ENCODE measurements at regions not wholly inside any gene's neighbourhood (a gene's known extent, or its start where the extent isn't known, plus 50 kb on each side); places are given as distances from the start of the nearest gene placed in this dataset.

GRCh38 chr2:228707846-228708245 lies 526.4 kb upstream of the SPHKAP start:
- no peak overlapping the region for H3K4me3 Mint-ChIP-seq
- H3K27ac Mint-ChIP-seq = no peak overlapping the region
- ATAC-seq (no peak), DNase-seq (no peak)
- H3K36me3 Mint-ChIP-seq = no peaks in the 10 kb centered on the region
- no peaks in the 10 kb centered on the region for H3K4me1 Mint-ChIP-seq
- H3K9me3 Mint-ChIP-seq = peaks cover 0 to 16% (median 3%) of the 10 kb centered on the region in 9 donors
- no peaks in the 10 kb centered on the region for H3K27me3 Mint-ChIP-seq
- POLR2A ChIA-PET = no interaction called here

DNA sequence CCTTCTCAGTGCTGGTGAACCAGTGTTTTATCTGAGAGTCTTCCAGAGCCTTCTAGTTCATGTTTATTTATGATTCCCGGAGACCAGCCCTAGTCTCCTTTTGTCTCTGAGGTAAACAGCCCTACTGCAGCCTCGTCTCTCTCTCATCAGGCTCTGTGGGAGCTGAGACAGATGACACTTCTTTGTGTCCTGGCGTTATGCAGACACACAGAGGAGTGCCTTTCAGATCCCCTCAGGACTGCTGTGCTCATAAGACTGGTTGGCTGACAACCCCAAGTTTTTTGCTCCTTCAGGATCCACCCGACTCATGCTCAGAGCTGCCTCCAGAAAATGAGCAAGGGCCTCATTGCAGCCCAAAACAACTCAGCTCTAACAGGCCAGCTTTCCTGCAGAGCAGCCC lies 523.8 kb upstream of the SPHKAP start:
- POLR2A ChIA-PET = no interaction called here
- H3K36me3 Mint-ChIP-seq = no peaks in the 10 kb centered on the region
- H3K9me3 Mint-ChIP-seq = peaks cover 0 to 13% (median 3%) of the 10 kb centered on the region in 9 donors
- H3K4me3 Mint-ChIP-seq = no peak overlapping the region
- H3K4me1 Mint-ChIP-seq = no peaks in the 10 kb centered on the region
- DNase-seq (no peak), ATAC-seq (no peak)
- H3K27me3 Mint-ChIP-seq = no peaks in the 10 kb centered on the region
- no peak overlapping the region for H3K27ac Mint-ChIP-seq

GRCh38 chr2:228703152-228703551 lies 521.7 kb upstream of the SPHKAP start:
- H3K27me3 Mint-ChIP-seq = no peaks in the 10 kb centered on the region
- DNase-seq (no peak), ATAC-seq (no peak)
- POLR2A ChIA-PET = no interaction called here
- H3K4me3 Mint-ChIP-seq = no peak overlapping the region
- peaks cover 0 to 9% (median under 1%) of the 10 kb centered on the region in 9 donors for H3K9me3 Mint-ChIP-seq
- H3K27ac Mint-ChIP-seq = no peak overlapping the region
- H3K4me1 Mint-ChIP-seq = no peaks in the 10 kb centered on the region
- no peaks in the 10 kb centered on the region for H3K36me3 Mint-ChIP-seq

- DNase-seq (no peak), ATAC-seq (no peak)
- POLR2A ChIA-PET = no interaction called here
- Mint-ChIP-seq H3K36me3 (no peaks in the 10 kb centered on the region), H3K27me3 (no peaks in the 10 kb centered on the region), H3K4me1 (no peaks in the 10 kb centered on the region), H3K27ac (no peak overlapping the region), H3K4me3 (no peak overlapping the region), H3K9me3 (peaks cover 0 to 10% (median 3%) of the 10 kb centered on the region in 9 donors)
Measured at GRCh38 chr2:228701506-228701905, 520.0 kb upstream of the SPHKAP start.

GRCh38 chr2:228700638-228701037 lies 519.2 kb upstream of the SPHKAP start:
- H3K4me1 Mint-ChIP-seq = no peaks in the 10 kb centered on the region
- H3K4me3 Mint-ChIP-seq = no peak overlapping the region
- DNase-seq = no peak
- POLR2A ChIA-PET = no interaction called here
- no peaks in the 10 kb centered on the region for H3K36me3 Mint-ChIP-seq
- H3K9me3 Mint-ChIP-seq = peaks cover 0 to 10% (median 4%) of the 10 kb centered on the region in 9 donors
- ATAC-seq = no peak
- H3K27me3 Mint-ChIP-seq = no peaks in the 10 kb centered on the region
- H3K27ac Mint-ChIP-seq = no peak overlapping the region

DNA sequence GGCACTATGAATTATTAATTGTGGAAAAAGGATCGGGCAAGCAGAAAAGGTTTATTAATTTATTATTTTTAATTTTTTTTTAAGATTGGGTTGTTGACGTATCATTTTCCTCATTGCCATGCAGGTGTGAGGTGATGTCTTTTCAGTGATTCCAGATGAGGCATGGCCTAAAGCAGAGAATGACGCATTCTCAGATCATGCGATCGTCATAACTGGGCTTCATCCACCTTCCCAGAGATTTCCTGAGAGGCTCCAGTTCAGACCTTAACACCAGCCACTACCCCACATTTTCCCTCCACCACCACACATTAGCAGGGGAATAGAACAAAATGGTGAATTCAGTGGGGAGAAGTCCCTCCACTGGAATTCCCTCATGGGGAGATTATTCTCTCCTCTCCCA lies 518.4 kb upstream of the SPHKAP start:
- Mint-ChIP-seq H3K4me3 (no peak overlapping the region), H3K27ac (no peak overlapping the region), H3K9me3 (peaks cover 0 to 12% (median 4%) of the 10 kb centered on the region in 9 donors), H3K36me3 (no peaks in the 10 kb centered on the region), H3K4me1 (no peaks in the 10 kb centered on the region), H3K27me3 (no peaks in the 10 kb centered on the region)
- POLR2A ChIA-PET = no interaction called here
- ATAC-seq (no peak), DNase-seq (no peak)

DNA sequence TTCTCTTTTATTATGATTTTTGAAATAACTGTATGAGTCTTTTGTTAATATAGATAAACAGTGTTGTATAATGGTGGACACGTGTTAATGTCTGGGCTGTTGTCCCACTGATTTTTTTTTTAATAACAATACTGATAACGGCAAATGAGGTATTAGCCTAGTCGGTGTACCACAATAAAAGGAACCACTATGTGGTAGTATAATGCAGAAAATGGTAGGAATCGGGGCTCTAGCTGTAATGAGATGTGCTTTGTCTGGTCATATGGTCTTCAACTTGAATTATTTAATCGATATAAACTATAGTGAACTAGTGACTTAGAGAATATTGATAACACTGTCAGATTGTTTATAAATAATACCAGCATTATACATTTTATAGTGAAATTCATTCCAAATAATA lies 517.9 kb upstream of the SPHKAP start:
- ATAC-seq = no peak
- Mint-ChIP-seq H3K27me3 (no peaks in the 10 kb centered on the region), H3K36me3 (no peaks in the 10 kb centered on the region)

DNA sequence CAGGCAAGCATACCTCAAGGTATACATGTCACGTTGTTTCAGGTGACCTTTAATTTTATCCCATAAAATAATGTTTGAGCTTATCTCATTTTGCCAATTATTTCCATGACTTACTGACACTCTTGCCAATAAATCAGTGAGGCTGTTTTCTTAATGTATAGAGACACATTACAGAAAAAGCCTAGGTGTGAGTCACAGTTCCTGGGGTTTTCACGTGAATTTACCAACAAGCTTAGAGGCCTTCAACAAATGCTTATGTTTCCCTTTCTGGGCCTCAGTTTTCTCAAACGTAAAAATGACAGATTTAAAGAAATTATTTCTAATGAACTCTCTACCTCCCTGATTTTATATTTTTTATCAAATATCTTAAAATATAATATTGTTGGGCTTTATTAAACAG lies 517.5 kb upstream of the SPHKAP start:
- Mint-ChIP-seq H3K27me3 (no peaks in the 10 kb centered on the region), H3K27ac (no peak overlapping the region), H3K4me1 (no peaks in the 10 kb centered on the region), H3K36me3 (no peaks in the 10 kb centered on the region), H3K9me3 (peaks cover 0 to 17% (median 4%) of the 10 kb centered on the region in 9 donors), H3K4me3 (no peak overlapping the region)
- DNase-seq (no peak), ATAC-seq (no peak)
- POLR2A ChIA-PET = no interaction called here

More for the DNA sequence above, 517.9 kb upstream of the SPHKAP start:
- peaks cover 0 to 13% (median 4%) of the 10 kb centered on the region in 9 donors for H3K9me3 Mint-ChIP-seq
- H3K27ac Mint-ChIP-seq = no peak overlapping the region
- POLR2A ChIA-PET = no interaction called here
- no peaks in the 10 kb centered on the region for H3K4me1 Mint-ChIP-seq
- DNase-seq = no peak
- no peak overlapping the region for H3K4me3 Mint-ChIP-seq

- H3K4me3 Mint-ChIP-seq = no peak overlapping the region
- no peak overlapping the region for H3K27ac Mint-ChIP-seq
- no peaks in the 10 kb centered on the region for H3K27me3 Mint-ChIP-seq
- ATAC-seq = no peak
- H3K9me3 Mint-ChIP-seq = peaks cover 0 to 23% (median 5%) of the 10 kb centered on the region in 9 donors
- no peaks in the 10 kb centered on the region for H3K36me3 Mint-ChIP-seq
- DNase-seq = no peak
- no peaks in the 10 kb centered on the region for H3K4me1 Mint-ChIP-seq
- POLR2A ChIA-PET = no interaction called here
Measured at GRCh38 chr2:228697456-228697855, 516.0 kb upstream of the SPHKAP start.

DNA sequence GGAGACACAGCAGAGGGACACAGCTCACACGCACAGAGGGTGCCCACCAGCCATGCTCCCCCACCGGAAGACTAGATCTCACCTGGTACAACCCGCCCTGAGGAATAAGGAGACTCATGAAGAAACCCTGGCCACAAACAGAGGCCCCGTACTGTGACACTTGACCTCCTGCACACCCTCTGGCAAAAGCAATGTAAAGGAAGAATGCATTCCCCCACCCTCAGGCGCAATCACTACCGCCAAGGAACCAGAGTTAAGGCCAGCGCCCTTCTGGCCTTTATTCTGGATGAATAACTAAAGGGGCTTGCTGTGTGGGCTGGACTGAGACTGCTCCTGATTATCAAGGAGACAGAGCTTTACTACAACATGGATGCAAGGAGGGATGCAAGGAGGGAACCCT lies 509.2 kb upstream of the SPHKAP start:
- peaks cover 0 to 41% (median 5%) of the 10 kb centered on the region in 9 donors for H3K9me3 Mint-ChIP-seq
- no peaks in the 10 kb centered on the region for H3K4me1 Mint-ChIP-seq
- POLR2A ChIA-PET = no interaction called here
- H3K27ac Mint-ChIP-seq = no peak overlapping the region
- DNase-seq (no peak), ATAC-seq (no peak)
- no peaks in the 10 kb centered on the region for H3K36me3 Mint-ChIP-seq
- H3K4me3 Mint-ChIP-seq = no peak overlapping the region
- H3K27me3 Mint-ChIP-seq = peaks cover 0 to 1% (median 0%) of the 10 kb centered on the region in 5 donors

- Mint-ChIP-seq H3K27ac (no peak overlapping the region), H3K27me3 (peaks cover 0 to 1% (median 0%) of the 10 kb centered on the region in 5 donors), H3K4me1 (no peaks in the 10 kb centered on the region), H3K9me3 (peaks cover 0 to 35% (median 2%) of the 10 kb centered on the region in 9 donors), H3K4me3 (no peak overlapping the region), H3K36me3 (no peaks in the 10 kb centered on the region)
- DNase-seq = no peak
- no peak for ATAC-seq
- POLR2A ChIA-PET = no interaction called here
Measured at GRCh38 chr2:228689053-228689452, 507.6 kb upstream of the SPHKAP start.

- H3K9me3 Mint-ChIP-seq = peaks cover 0 to 29% (median 2%) of the 10 kb centered on the region in 9 donors
- DNase-seq (no peak), ATAC-seq (no peak)
- no peak overlapping the region for H3K27ac Mint-ChIP-seq
- no peaks in the 10 kb centered on the region for H3K36me3 Mint-ChIP-seq
- H3K4me1 Mint-ChIP-seq = no peaks in the 10 kb centered on the region
- no peak overlapping the region for H3K4me3 Mint-ChIP-seq
- POLR2A ChIA-PET = no interaction called here
- peaks cover 0 to 1% (median 0%) of the 10 kb centered on the region in 5 donors for H3K27me3 Mint-ChIP-seq
Measured at GRCh38 chr2:228688007-228688645, 506.6 kb upstream of the SPHKAP start.

DNA sequence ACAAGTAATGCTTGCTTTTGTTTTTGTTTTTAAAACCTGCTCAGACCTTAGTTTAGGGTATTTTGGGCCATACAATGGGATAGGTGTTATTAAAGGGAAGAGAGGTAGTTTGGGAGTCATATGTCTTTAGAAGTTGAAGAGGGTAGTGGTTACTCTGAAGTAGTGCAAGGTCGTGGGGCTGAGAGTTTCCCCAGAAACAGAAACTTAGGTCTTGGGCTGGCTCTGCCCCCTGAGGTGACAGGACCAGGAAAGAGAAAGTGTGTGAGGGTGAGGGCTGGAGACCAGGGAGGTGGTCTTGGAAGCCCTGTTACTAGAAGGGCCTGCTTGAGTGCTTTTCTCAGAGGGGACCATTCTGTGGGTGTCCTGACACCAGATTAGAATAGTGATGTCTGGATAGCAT lies 500.5 kb upstream of the SPHKAP start:
- Mint-ChIP-seq H3K27ac (no peak overlapping the region), H3K4me3 (no peak overlapping the region), H3K9me3 (peaks cover 0 to 10% (median 0%) of the 10 kb centered on the region in 9 donors), H3K36me3 (no peaks in the 10 kb centered on the region), H3K27me3 (no peaks in the 10 kb centered on the region), H3K4me1 (no peaks in the 10 kb centered on the region)
- DNase-seq = no peak
- no peak for ATAC-seq
- POLR2A ChIA-PET = no interaction called here

GRCh38 chr2:228681426-228681825 lies 499.9 kb upstream of the SPHKAP start:
- ATAC-seq (no peak), DNase-seq (no peak)
- Mint-ChIP-seq H3K27ac (no peak overlapping the region), H3K9me3 (peaks cover 0 to 10% (median 0%) of the 10 kb centered on the region in 9 donors), H3K4me3 (no peak overlapping the region), H3K4me1 (no peaks in the 10 kb centered on the region), H3K27me3 (no peaks in the 10 kb centered on the region), H3K36me3 (no peaks in the 10 kb centered on the region)
- POLR2A ChIA-PET = no interaction called here
